ENCODE measurements at regions not wholly inside any gene's neighbourhood (a gene's known extent, or its start where the extent isn't known, plus 50 kb on each side); places are given as distances from the start of the nearest gene placed in this dataset.
A peak's percentile ranks its signal among the peaks of the same experiment; 100 is the strongest.

DNA sequence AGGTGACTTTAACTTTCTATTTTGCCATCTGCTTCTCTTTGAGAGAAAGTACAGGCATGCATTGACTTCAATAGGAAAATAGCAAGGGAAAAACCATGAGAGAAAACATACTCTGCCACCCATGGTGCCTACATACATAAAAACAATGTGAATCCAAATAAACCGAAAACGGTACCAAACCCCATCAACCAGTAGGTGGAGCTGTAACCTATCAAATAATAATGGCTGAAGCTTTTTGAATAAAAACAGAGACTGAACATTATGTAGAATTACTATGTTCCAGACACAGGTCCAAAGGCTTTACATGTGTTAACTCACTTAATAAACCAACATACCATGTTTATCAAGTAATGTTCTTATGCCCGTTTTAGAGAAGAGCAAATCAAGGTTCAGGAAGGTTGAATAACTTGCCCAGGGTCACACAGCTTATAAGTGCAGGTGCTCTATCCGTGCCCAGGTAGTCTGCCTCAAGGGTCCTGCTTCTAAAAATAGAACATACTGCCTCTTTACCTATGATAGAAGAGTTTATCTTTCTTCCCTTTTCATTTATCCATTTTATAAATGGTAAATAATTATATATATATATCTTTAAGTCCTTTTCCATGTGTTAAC lies 293.9 kb upstream of the SYT4 start:
- H3K27me3 Mint-ChIP-seq (ENCODE audit: low read depth), result no peaks in the 10 kb centered on the region
- ATAC-seq (peak; percentile 60), DNase-seq (ENCODE audit: low spot score) (no peak)
- H3K4me3 Mint-ChIP-seq, result no peak overlapping the region
- no peak overlapping the region for H3K27ac Mint-ChIP-seq
- H3K4me1 Mint-ChIP-seq, result peaks cover 8% of the 10 kb centered on the region
- no peaks in the 10 kb centered on the region for H3K36me3 Mint-ChIP-seq
- H3K9me3 Mint-ChIP-seq, result no peaks in the 10 kb centered on the region
- CTCF ChIA-PET, result interaction anchor here (0.6 to 4.7 kb wide), 17 partner anchors 9 to 1520 kb away, joined by 3 to 75 read pairs (median 4); no protein-coding TSS in a partner anchor
- TF ChIP-seq GRHL2 (CRISPR knock-in tag; IDR thresholded peaks at IDR 0.05; ENCODE audit: insufficient replicate concordance, severe bottlenecking), result no peak
- TF ChIP-seq TEAD4 (CRISPR knock-in tag; IDR thresholded peaks at IDR 0.05), result no peak
- TF ChIP-seq, protein P1, sequence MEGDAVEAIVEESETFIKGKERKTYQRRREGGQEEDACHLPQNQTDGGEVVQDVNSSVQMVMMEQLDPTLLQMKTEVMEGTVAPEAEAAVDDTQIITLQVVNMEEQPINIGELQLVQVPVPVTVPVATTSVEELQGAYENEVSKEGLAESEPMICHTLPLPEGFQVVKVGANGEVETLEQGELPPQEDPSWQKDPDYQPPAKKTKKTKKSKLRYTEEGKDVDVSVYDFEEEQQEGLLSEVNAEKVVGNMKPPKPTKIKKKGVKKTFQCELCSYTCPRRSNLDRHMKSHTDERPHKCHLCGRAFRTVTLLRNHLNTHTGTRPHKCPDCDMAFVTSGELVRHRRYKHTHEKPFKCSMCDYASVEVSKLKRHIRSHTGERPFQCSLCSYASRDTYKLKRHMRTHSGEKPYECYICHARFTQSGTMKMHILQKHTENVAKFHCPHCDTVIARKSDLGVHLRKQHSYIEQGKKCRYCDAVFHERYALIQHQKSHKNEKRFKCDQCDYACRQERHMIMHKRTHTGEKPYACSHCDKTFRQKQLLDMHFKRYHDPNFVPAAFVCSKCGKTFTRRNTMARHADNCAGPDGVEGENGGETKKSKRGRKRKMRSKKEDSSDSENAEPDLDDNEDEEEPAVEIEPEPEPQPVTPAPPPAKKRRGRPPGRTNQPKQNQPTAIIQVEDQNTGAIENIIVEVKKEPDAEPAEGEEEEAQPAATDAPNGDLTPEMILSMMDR (IDR thresholded peaks at IDR 0.05), result peak; percentile 51; the same call in 1 of the 2 replicates
- POLR2A ChIA-PET, result no interaction called here

DNA sequence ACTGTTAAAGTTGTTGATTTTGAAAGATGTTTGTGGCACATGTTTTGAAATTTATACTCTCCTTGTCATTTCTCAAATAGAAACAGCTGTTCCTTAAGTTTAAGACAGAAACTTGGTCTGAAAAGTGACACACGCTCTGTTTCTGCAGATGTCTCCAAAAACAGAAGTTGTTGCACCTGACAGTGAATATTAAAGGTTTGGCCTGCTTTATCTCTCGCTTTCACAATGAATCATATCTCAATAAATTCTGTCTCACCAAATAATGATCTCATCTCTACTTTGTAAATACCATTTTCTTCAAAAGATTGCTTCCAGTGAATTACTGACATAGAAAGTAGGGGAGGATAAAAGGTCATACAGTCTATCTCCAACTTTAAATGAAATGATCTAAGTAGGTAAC lies 294.9 kb upstream of the SYT4 start:
- no peak overlapping the region for H3K4me3 Mint-ChIP-seq
- H3K27ac Mint-ChIP-seq, result no peak overlapping the region
- H3K4me1 Mint-ChIP-seq, result peaks cover 8% of the 10 kb centered on the region
- H3K36me3 Mint-ChIP-seq, result no peaks in the 10 kb centered on the region
- H3K9me3 Mint-ChIP-seq, result no peaks in the 10 kb centered on the region
- no peaks in the 10 kb centered on the region for H3K27me3 Mint-ChIP-seq (ENCODE audit: low read depth)
- ChIA-PET POLR2A (no interaction called here), CTCF (interaction anchor here (1.0 to 4.7 kb wide), 3 partner anchors 17 to 142 kb away, joined by 3 to 75 read pairs (median 5); no protein-coding TSS in a partner anchor)
- ATAC-seq (no peak), DNase-seq (ENCODE audit: low spot score) (no peak)
- TF ChIP-seq, protein P2, sequence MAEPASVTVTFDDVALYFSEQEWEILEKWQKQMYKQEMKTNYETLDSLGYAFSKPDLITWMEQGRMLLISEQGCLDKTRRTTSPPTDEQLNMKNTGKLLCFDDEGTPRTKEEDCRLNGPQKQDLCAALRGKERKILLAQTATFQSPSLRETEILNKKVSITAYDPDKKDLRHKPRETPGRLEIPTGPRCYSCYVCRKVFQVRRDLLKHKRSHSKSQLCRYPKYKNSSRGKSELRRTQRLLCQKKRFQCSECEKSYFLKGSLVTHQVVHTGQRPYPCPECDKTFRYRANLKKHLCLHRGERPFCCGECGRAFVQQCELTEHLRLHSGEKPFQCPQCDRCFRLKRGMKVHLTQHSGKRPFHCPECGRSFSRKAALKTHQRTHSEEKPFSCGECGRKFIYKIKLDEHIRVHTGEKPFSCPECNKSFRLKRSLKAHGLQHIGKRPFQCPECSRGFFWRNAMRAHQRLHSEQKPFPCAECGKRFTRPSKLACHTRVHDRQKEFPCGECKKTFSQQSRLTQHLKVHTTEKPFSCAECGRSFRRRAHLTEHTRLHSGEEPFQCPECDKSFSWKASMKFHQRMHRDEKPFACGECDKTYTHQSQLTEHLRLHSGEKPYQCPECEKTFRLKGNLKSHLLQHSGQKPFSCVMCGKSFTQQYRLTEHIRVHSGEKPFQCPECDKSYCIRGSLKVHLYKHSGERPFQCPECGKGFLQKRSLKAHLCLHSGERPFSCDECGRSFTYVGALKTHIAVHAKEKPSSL (CRISPR knock-in tag; conservative IDR thresholded peaks at IDR 0.05), result no peak
- no peak for TF ChIP-seq ZNF219 (CRISPR knock-in tag; IDR thresholded peaks at IDR 0.05; ENCODE audit: borderline replicate concordance)
- TF ChIP-seq OVOL2 (CRISPR knock-in tag; IDR thresholded peaks at IDR 0.05; ENCODE audit: borderline replicate concordance), result no peak
- TF ChIP-seq, protein P3, sequence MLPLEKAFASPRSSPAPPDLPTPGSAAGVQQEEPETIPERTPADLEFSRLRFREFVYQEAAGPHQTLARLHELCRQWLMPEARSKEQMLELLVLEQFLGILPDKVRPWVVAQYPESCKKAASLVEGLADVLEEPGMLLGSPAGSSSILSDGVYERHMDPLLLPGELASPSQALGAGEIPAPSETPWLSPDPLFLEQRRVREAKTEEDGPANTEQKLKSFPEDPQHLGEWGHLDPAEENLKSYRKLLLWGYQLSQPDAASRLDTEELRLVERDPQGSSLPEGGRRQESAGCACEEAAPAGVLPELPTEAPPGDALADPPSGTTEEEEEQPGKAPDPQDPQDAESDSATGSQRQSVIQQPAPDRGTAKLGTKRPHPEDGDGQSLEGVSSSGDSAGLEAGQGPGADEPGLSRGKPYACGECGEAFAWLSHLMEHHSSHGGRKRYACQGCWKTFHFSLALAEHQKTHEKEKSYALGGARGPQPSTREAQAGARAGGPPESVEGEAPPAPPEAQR (CRISPR knock-in tag; IDR thresholded peaks at IDR 0.05), result no peak
- no peak for TF ChIP-seq HMGA2 (CRISPR knock-in tag; IDR thresholded peaks at IDR 0.05)
- no peak for TF ChIP-seq PRRX2 (CRISPR knock-in tag; IDR thresholded peaks at IDR 0.05)
- TF ChIP-seq EMX1 (CRISPR knock-in tag; IDR thresholded peaks at IDR 0.05), result no peak
- no peak for TF ChIP-seq TEAD4 (CRISPR knock-in tag; IDR thresholded peaks at IDR 0.05)

DNA sequence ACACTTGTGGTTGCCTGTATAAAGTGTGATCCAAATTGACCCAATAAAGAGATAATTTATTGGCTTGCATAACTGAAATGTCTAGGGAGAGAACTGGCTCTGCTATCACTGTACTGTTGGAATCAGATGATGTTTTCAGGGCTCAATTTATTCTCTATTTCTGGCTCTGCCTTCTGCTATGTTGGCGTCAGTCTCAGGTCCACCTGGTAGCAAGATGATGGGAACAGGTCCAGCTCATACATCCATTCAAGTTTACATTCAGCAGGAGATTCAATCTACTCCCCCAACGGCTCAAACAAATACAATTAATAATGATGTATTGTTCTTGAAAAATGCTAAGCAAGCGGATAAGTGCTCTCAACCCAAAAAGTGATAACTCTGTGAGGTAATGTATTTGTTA lies 297.7 kb upstream of the SYT4 start:
- CTCF ChIA-PET, result interaction anchor here (0.7 kb wide), 1 partner anchor 13 kb away, joined by 3 read pairs; no protein-coding TSS in a partner anchor
- peaks cover 8% of the 10 kb centered on the region for H3K4me1 Mint-ChIP-seq
- H3K36me3 Mint-ChIP-seq, result no peaks in the 10 kb centered on the region
- TF ChIP-seq NR2C2 (CRISPR knock-in tag; IDR thresholded peaks at IDR 0.05) (no peak), OVOL2 (CRISPR knock-in tag; IDR thresholded peaks at IDR 0.05; ENCODE audit: borderline replicate concordance) (no peak), ZBTB21 (CRISPR knock-in tag; IDR thresholded peaks at IDR 0.05; ENCODE audit: borderline replicate concordance) (no peak), ATF1 (CRISPR knock-in tag; IDR thresholded peaks at IDR 0.05) (no peak), RORB (CRISPR knock-in tag; IDR thresholded peaks at IDR 0.05) (no peak), SOX15 (CRISPR knock-in tag; IDR thresholded peaks at IDR 0.05) (no peak), ESRRA (CRISPR knock-in tag; IDR thresholded peaks at IDR 0.05; ENCODE audit: borderline replicate concordance) (no peak)
- TF ChIP-seq, protein P4, sequence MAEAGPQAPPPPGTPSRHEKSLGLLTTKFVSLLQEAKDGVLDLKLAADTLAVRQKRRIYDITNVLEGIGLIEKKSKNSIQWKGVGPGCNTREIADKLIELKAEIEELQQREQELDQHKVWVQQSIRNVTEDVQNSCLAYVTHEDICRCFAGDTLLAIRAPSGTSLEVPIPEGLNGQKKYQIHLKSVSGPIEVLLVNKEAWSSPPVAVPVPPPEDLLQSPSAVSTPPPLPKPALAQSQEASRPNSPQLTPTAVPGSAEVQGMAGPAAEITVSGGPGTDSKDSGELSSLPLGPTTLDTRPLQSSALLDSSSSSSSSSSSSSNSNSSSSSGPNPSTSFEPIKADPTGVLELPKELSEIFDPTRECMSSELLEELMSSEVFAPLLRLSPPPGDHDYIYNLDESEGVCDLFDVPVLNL (CRISPR knock-in tag; IDR thresholded peaks at IDR 0.05; ENCODE audit: borderline replicate concordance, low read depth), result no peak
- TF ChIP-seq, protein P5, sequence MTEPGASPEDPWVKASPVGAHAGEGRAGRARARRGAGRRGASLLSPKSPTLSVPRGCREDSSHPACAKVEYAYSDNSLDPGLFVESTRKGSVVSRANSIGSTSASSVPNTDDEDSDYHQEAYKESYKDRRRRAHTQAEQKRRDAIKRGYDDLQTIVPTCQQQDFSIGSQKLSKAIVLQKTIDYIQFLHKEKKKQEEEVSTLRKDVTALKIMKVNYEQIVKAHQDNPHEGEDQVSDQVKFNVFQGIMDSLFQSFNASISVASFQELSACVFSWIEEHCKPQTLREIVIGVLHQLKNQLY (CRISPR knock-in tag; IDR thresholded peaks at IDR 0.05), result no peak
- TF ChIP-seq, protein P6, sequence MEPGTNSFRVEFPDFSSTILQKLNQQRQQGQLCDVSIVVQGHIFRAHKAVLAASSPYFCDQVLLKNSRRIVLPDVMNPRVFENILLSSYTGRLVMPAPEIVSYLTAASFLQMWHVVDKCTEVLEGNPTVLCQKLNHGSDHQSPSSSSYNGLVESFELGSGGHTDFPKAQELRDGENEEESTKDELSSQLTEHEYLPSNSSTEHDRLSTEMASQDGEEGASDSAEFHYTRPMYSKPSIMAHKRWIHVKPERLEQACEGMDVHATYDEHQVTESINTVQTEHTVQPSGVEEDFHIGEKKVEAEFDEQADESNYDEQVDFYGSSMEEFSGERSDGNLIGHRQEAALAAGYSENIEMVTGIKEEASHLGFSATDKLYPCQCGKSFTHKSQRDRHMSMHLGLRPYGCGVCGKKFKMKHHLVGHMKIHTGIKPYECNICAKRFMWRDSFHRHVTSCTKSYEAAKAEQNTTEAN (CRISPR knock-in tag; IDR thresholded peaks at IDR 0.05), result no peak
- TF ChIP-seq, protein P7, sequence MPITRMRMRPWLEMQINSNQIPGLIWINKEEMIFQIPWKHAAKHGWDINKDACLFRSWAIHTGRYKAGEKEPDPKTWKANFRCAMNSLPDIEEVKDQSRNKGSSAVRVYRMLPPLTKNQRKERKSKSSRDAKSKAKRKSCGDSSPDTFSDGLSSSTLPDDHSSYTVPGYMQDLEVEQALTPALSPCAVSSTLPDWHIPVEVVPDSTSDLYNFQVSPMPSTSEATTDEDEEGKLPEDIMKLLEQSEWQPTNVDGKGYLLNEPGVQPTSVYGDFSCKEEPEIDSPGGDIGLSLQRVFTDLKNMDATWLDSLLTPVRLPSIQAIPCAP (CRISPR knock-in tag; IDR thresholded peaks at IDR 0.05), result no peak
- TF ChIP-seq, protein P1 (IDR thresholded peaks at IDR 0.05), result no peak

More for the DNA sequence above, 297.7 kb upstream of the SYT4 start:
- Mint-ChIP-seq H3K27me3 (ENCODE audit: low read depth) (no peaks in the 10 kb centered on the region), H3K4me3 (no peak overlapping the region), H3K9me3 (no peaks in the 10 kb centered on the region), H3K27ac (no peak overlapping the region)
- ATAC-seq (no peak), DNase-seq (ENCODE audit: low spot score) (no peak)
- POLR2A ChIA-PET, result no interaction called here
